Astrocyte (in vitro differentiated cells and primary cell): ENCODE measurements at regions not wholly inside any gene's neighbourhood (a gene's known extent, or its start where the extent isn't known, plus 50 kb on each side); places are given as distances from the start of the nearest gene placed in this dataset.

Experiments
- DNase-seq: peaks from one replicate; pipeline ENCODE4 v3.0.0-alpha.2; 2010; ENCODE audit warnings: low read depth
- FAIRE-seq: peaks from 2 replicates; lab custom pipeline; 2011; peaks lifted over from hg19 to GRCh38; lab: Jason Lieb, UNC
- H2AFZ ChIP-seq: 2 replicates; pipeline ENCODE4 v1.6.0; 2012; ENCODE audit warnings: low read depth, low read length, inconsistent platforms
- H3K27ac ChIP-seq: 2 replicates; pipeline ENCODE4 v1.5.1; 2011; ENCODE audit warnings: low read depth, low read length, inconsistent platforms
- H3K27me3 ChIP-seq: 2 replicates; pipeline ENCODE4 v1.6.0; 2011; ENCODE audit warnings: low read length, inconsistent platforms; ENCODE audit not compliant: insufficient read depth
- H3K36me3 ChIP-seq: 2 replicates; pipeline ENCODE4 v1.5.1; 2011; ENCODE audit warnings: low read length, inconsistent platforms; ENCODE audit not compliant: insufficient read depth
- H3K4me1 ChIP-seq: 2 replicates; pipeline ENCODE4 v1.5.1; 2011; ENCODE audit warnings: low read length, inconsistent platforms; ENCODE audit not compliant: insufficient read depth
- H3K4me2 ChIP-seq: 2 replicates; pipeline ENCODE4 v1.6.0; 2012; ENCODE audit warnings: low read length, inconsistent platforms
- H3K4me3 ChIP-seq: 2 replicates; pipeline ENCODE4 v1.5.1; 2011; ENCODE audit warnings: low read depth, mild to moderate bottlenecking, low read length, inconsistent platforms; ENCODE audit not compliant: insufficient read depth
- H3K79me2 ChIP-seq: 2 replicates; pipeline ENCODE4 v1.6.0; 2012; ENCODE audit warnings: mild to moderate bottlenecking, low read length, inconsistent platforms; ENCODE audit not compliant: insufficient read depth
- H3K9ac ChIP-seq: 2 replicates; pipeline ENCODE4 v1.6.0; 2012; ENCODE audit warnings: mild to moderate bottlenecking, low read length, inconsistent platforms
- H3K9me3 ChIP-seq: 2 replicates; pipeline ENCODE4 v1.5.1; 2012; ENCODE audit warnings: low read depth, mild to moderate bottlenecking, low read length, inconsistent platforms; ENCODE audit not compliant: insufficient read depth
- H4K20me1 ChIP-seq: 2 replicates; pipeline ENCODE4 v1.6.0; 2012; ENCODE audit warnings: low read length, inconsistent platforms; ENCODE audit not compliant: insufficient read depth
- H3K27ac Mint-ChIP-seq: one replicate; pipeline ENCODE4 v1.8.0; 2021; ENCODE audit warnings: mild to moderate bottlenecking, mixed read lengths; ENCODE audit not compliant: unreplicated experiment
- H3K27me3 Mint-ChIP-seq: one replicate; pipeline ENCODE4 v1.8.0; 2021; ENCODE audit warnings: low read depth, mixed read lengths; ENCODE audit not compliant: unreplicated experiment
- H3K36me3 Mint-ChIP-seq: one replicate; pipeline ENCODE4 v1.8.0; 2021; ENCODE audit warnings: low read depth, mixed read lengths; ENCODE audit not compliant: unreplicated experiment
- H3K4me1 Mint-ChIP-seq: one replicate; pipeline ENCODE4 v1.8.0; 2021; ENCODE audit warnings: low read depth, mixed read lengths; ENCODE audit not compliant: unreplicated experiment
- H3K4me3 Mint-ChIP-seq: one replicate; pipeline ENCODE4 v1.8.0; 2021; ENCODE audit warnings: mild to moderate bottlenecking, moderate library complexity, mixed read lengths; ENCODE audit not compliant: unreplicated experiment
- H3K9me3 Mint-ChIP-seq: one replicate; pipeline ENCODE4 v1.8.0; 2021; ENCODE audit warnings: mild to moderate bottlenecking, mixed read lengths; ENCODE audit not compliant: unreplicated experiment
- EZH2 ChIP-seq: IDR thresholded peaks from 2 replicates; pipeline ENCODE4 v1.6.1; 2012; ENCODE audit warnings: mild to moderate bottlenecking, low read length, inconsistent platforms; ENCODE audit not compliant: insufficient read depth
- TF ChIP-seq, protein P1 (sequence below): IDR thresholded peaks from 2 replicates; pipeline ENCODE4 v1.5.1; 2011; ENCODE audit warnings: low read depth, mild to moderate bottlenecking, inconsistent platforms, low read length, moderate library complexity; ENCODE audit not compliant: insufficient read depth

DNA sequence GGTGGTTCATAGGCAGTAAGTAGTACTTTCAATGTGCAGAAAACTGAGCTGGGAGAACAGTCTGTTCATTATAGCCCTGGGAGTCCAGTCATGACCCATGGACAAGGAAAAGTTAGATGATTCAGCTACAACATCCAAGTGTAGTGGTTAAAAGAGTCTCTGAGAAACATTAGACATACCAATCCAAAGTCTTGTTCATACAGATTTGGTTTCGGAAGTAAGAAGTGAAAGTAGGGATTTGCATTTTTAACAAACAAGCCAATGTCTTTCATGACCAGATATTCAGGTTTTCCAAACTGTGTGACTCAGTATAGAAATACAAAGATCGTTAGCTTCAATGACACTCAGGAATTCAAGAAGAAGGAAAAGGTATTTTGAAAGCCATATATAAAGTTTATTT is 345.3 kb downstream of the SLITRK1 start:
- Mint-ChIP-seq H3K36me3 (no peaks in the 10 kb centered on the region), H3K27me3 (no peaks in the 10 kb centered on the region), H3K4me3 (no peak overlapping the region), H3K27ac (no peak overlapping the region), H3K9me3 (peaks cover 7% of the 10 kb centered on the region), H3K4me1 (no peaks in the 10 kb centered on the region)
- H2AFZ ChIP-seq, result no peak overlapping the region
- H3K4me1 ChIP-seq, result no peaks in the 10 kb centered on the region
- H3K4me2 ChIP-seq, result no peak overlapping the region
- H3K4me3 ChIP-seq, result no peak overlapping the region
- FAIRE-seq (no peak), DNase-seq (no peak)
- H3K36me3 ChIP-seq, result no peaks in the 10 kb centered on the region
- no peaks in the 10 kb centered on the region for H3K9me3 ChIP-seq
- H4K20me1 ChIP-seq, result no peaks in the 10 kb centered on the region
- H3K27me3 ChIP-seq, result no peaks in the 10 kb centered on the region
- no peaks in the 10 kb centered on the region for H3K79me2 ChIP-seq
- H3K9ac ChIP-seq, result no peak overlapping the region
- TF ChIP-seq, protein P1, sequence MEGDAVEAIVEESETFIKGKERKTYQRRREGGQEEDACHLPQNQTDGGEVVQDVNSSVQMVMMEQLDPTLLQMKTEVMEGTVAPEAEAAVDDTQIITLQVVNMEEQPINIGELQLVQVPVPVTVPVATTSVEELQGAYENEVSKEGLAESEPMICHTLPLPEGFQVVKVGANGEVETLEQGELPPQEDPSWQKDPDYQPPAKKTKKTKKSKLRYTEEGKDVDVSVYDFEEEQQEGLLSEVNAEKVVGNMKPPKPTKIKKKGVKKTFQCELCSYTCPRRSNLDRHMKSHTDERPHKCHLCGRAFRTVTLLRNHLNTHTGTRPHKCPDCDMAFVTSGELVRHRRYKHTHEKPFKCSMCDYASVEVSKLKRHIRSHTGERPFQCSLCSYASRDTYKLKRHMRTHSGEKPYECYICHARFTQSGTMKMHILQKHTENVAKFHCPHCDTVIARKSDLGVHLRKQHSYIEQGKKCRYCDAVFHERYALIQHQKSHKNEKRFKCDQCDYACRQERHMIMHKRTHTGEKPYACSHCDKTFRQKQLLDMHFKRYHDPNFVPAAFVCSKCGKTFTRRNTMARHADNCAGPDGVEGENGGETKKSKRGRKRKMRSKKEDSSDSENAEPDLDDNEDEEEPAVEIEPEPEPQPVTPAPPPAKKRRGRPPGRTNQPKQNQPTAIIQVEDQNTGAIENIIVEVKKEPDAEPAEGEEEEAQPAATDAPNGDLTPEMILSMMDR, result no peak
- TF ChIP-seq EZH2, result no peak
- H3K27ac ChIP-seq, result no peak overlapping the region

DNA sequence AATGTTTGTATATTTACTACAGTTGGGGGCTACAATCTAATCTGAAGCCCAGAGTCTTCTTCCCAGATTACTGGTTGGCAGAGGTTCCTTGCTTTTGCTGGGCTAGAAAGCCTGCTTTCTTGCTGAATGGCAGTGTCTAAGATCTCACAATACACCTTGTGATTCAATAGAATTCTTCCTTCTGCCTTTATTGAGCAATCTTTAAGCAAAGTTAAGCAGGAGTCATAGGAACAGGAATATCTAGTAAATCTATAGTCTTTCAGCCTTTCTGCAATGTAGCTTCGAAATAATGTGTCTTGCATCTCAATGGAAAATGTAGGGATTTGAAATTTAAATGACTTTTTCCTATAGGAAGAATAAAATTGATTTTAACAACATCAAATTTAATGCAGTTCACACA is 346.1 kb downstream of the SLITRK1 start:
- Histone ChIP-seq H3K79me2 (no peaks in the 10 kb centered on the region), H4K20me1 (no peaks in the 10 kb centered on the region), H3K4me2 (no peak overlapping the region), H3K27ac (no peak overlapping the region), H3K9ac (no peak overlapping the region), H2AFZ (no peak overlapping the region), H3K4me1 (no peaks in the 10 kb centered on the region), H3K27me3 (no peaks in the 10 kb centered on the region), H3K36me3 (no peaks in the 10 kb centered on the region), H3K9me3 (no peaks in the 10 kb centered on the region), H3K4me3 (no peak overlapping the region)
- H3K4me3 Mint-ChIP-seq, result no peak overlapping the region
- H3K27ac Mint-ChIP-seq, result no peak overlapping the region
- no peaks in the 10 kb centered on the region for H3K4me1 Mint-ChIP-seq
- TF ChIP-seq, protein P1, result no peak
- no peak for TF ChIP-seq EZH2
- no peaks in the 10 kb centered on the region for H3K27me3 Mint-ChIP-seq
- DNase-seq (no peak), FAIRE-seq (no peak)
- H3K36me3 Mint-ChIP-seq, result no peaks in the 10 kb centered on the region
- H3K9me3 Mint-ChIP-seq, result peaks cover 7% of the 10 kb centered on the region

DNA sequence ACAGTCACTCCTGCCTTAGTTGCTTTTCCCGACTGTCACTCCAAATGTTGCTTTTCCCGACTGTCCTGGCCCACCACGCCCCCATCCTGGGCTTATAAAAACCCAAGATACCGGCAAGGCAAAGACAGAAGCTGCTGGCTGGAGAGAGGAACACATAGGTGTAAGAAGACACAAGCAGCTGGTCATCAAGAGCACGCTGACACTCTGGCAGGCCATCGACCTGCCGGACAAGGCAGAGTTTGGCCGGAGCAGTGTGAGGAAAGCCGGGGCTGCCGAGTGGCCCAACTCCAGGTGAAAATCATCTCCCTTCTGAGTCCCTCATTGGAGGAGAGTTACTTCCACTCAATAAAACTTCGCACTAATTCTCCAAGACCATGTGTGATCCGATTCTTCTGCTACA is 349.5 kb downstream of the SLITRK1 start:
- H3K4me1 Mint-ChIP-seq, result no peaks in the 10 kb centered on the region
- H3K36me3 ChIP-seq, result no peaks in the 10 kb centered on the region
- H3K9ac ChIP-seq, result no peak overlapping the region
- no peak overlapping the region for H3K27ac Mint-ChIP-seq
- no peaks in the 10 kb centered on the region for H3K36me3 Mint-ChIP-seq
- H3K4me1 ChIP-seq, result no peaks in the 10 kb centered on the region
- no peak overlapping the region for H3K27ac ChIP-seq
- no peak overlapping the region for H2AFZ ChIP-seq
- TF ChIP-seq, protein P1, result no peak
- TF ChIP-seq EZH2, result no peak
- no peaks in the 10 kb centered on the region for H3K27me3 Mint-ChIP-seq
- H3K4me2 ChIP-seq, result no peak overlapping the region
- DNase-seq (no peak), FAIRE-seq (no peak)
- no peaks in the 10 kb centered on the region for H4K20me1 ChIP-seq
- no peaks in the 10 kb centered on the region for H3K9me3 ChIP-seq
- H3K9me3 Mint-ChIP-seq, result peaks cover 4% of the 10 kb centered on the region
- H3K79me2 ChIP-seq, result no peaks in the 10 kb centered on the region
- no peaks in the 10 kb centered on the region for H3K27me3 ChIP-seq
- no peak overlapping the region for H3K4me3 ChIP-seq
- no peak overlapping the region for H3K4me3 Mint-ChIP-seq
